GM12864 (cell line): ENCODE measurements at regions not wholly inside any gene's neighbourhood (a gene's known extent, or its start where the extent isn't known, plus 50 kb on each side); places are given as distances from the start of the nearest gene placed in this dataset.
A peak's percentile ranks its signal among the peaks of the same experiment; 100 is the strongest.

Source experiments
- DNase-seq: peaks from one replicate; pipeline ENCODE4 v3.0.0-alpha.2; 2011; ENCODE audit warnings: low read depth
- H3K4me3 ChIP-seq: 2 replicates; pipeline ENCODE4 v1.5.1; 2011; ENCODE audit warnings: mild to moderate bottlenecking, low read depth, low read length, control low read depth
- TF ChIP-seq, protein P1 (sequence below): IDR thresholded peaks from 2 replicates; pipeline ENCODE4 v1.5.1; 2011; ENCODE audit warnings: low read depth, mild to moderate bottlenecking, moderate library complexity, low read length, control low read depth, inconsistent platforms; ENCODE audit errors: missing control alignments

DNA sequence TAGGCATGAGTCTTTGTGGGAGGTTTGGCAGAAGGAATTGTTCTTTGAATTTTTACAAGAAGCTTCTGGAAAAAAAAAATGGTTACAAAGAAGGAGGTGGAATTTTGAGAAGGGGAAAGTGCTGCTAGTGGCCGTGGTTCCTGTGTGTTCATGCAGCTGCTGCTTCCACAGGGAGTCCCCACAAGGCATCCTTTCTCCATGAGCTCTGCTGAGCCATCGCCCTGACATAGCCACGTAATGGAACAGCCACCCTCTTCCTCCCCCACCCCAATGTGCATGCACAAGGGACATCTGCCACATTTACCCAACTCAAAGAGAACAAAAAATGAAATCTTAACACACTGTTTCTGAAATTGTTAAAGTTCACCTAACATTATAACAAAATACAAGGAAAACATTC lies 529.7 kb downstream of the SATB2 start:
- TF ChIP-seq, protein P1, sequence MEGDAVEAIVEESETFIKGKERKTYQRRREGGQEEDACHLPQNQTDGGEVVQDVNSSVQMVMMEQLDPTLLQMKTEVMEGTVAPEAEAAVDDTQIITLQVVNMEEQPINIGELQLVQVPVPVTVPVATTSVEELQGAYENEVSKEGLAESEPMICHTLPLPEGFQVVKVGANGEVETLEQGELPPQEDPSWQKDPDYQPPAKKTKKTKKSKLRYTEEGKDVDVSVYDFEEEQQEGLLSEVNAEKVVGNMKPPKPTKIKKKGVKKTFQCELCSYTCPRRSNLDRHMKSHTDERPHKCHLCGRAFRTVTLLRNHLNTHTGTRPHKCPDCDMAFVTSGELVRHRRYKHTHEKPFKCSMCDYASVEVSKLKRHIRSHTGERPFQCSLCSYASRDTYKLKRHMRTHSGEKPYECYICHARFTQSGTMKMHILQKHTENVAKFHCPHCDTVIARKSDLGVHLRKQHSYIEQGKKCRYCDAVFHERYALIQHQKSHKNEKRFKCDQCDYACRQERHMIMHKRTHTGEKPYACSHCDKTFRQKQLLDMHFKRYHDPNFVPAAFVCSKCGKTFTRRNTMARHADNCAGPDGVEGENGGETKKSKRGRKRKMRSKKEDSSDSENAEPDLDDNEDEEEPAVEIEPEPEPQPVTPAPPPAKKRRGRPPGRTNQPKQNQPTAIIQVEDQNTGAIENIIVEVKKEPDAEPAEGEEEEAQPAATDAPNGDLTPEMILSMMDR = no peak
- H3K4me3 ChIP-seq = no peak overlapping the region
- no peak for DNase-seq

DNA sequence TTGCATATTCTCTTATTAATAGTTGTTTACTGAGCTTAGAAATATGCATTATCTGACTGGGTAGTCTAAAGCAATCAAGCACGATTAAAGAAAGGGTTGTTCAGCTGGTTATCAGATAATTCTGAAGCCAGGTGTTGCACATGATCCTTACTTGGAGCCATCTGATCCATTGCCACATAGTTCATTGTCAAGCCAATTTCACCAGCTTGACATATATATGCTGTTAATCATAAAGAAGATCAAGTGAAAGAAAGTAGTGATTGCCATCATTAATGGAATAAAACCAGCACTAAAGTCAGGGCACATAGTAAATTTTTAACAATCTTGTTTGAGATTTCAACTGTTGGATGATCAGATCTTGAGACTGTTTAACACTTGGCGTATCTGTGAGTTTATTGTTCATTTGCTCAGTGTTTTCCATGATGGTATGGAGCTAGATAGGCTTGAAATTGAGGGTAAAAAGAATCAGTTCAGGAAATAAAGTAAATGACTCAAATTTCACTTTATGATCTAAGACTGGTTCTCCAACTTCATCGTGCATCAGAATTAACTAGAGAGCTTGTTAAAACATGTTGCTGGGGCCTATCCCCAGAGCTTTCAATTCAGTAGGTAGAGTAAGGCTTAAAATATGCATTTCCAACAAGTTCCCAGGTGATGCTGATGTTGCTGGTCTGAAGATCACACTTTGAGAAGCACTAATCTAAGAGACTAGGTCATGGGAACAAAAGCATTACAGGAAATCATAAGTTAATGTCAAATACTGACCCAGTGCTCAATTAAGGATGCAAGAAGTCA lies 539.6 kb downstream of the SATB2 start:
- DNase-seq = no peak
- TF ChIP-seq, protein P1 = no peak
- no peak overlapping the region for H3K4me3 ChIP-seq

DNA sequence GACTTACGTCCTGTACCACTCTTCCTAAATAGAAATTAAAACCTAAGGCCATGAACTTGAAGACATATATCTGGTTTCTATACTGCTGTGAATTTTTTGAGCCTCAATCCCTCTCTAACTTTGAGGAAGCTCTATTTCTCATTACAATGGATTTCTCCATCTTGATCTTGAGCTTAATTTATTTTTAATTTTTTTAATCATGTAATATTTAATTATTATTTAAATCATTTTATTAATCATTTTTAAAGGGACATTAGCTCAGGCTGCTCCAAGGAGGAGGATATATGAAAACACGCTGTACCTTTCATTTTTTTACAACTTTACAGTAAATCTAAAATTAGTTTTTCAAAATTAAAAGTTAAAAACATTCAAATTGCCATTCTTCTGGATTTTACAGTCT lies 540.5 kb downstream of the SATB2 start:
- H3K4me3 ChIP-seq = no peak overlapping the region
- TF ChIP-seq, protein P1 = no peak

DNA sequence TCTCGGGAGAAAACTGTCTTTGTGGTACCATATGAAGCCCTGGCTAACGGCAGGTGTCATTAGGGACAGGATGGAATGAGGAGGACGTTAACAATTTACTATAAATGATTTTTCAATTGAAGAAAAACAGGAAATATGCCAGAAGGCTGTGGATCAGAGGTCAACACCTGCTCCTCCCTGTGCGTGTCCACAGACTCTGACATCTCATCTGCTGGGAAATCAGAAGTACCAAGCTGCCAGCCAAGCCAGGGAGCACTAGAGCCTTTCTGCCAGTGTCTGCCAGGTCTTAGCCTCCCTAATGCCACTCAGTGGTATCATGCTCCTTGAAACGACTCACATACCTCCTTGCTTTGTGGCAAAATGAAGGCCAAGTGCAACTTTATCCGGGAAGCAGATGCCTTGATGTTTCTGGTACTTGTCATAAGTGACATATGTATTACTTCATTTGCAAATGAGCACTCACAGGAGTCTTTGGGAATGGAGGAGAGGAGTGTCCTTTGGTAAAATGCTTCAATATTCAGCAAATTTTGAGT lies 541.1 kb downstream of the SATB2 start:
- H3K4me3 ChIP-seq = no peak overlapping the region
- TF ChIP-seq, protein P1 = no peak
- DNase-seq = no peak

More for the DNA sequence above, 540.5 kb downstream of the SATB2 start:
- no peak for DNase-seq

DNA sequence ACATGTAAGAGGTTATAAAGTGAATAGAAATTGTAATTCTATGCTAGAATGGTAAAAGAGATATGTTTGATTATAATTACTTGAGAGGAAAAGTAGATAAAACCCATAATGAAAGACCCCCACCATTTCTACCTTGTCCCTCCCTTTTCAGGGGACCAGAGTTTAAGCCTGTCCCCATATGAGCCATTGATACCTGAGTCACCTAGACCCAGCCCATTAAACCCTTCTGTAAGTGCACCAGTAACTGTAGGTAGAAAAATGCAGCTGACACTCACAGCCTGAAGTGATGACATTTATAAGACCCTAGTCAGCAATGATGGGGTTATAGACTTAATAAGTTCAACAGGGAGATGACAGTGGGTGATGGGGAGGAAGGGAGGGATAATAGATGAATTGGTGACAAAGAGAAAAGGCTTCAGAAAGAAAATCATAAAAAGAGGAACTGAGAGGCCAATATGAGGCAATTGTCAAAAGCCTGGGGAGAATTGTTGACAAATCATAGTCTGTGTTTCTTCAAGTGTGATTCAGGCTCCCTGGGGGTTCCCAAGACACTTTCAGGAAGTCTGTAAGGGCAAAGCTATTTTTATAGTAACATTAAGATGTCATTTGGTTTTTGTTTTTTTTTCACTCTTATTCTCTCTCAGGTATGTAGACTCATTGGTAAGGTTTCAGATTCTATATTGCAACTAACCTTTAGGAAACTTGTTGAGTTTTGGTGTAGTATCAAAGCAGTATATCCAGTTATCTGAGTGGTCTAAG lies 544.2 kb downstream of the SATB2 start:
- peak; percentile 84 for DNase-seq
- H3K4me3 ChIP-seq = no peak overlapping the region
- TF ChIP-seq, protein P1 = no peak

DNA sequence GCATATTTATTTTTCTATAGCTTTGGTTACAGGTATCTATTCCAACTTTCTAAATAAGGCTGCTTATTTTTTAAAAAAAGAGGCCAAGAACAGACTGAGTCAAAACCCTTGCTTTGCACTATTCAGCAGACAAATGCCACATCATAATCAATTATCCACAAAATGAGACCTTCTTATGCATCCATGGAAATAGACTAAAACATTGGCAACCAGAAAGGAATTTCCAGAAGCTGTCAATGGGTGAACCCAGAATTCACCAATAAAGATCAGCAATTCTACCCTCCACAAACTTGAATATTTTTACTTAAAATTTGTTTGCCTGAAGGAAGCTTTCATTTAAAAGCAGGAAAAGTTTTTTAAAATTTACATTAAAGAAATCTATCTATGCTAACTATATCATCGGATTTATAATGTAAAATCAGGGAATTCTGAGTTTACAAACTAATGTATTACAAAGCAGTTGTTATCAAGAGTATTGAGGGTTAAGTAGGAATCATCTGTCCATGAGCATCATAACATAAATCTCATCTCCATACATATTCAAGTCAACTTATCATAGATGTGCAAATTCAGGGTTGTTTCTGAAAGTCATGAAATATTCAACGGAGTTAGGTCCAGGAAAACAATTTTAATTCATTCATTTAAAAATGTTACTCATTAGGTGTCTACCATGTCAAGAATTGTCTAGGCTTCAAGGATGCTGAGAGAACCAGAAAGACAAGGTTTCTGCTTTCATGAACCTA lies 548.0 kb downstream of the SATB2 start:
- H3K4me3 ChIP-seq = no peak overlapping the region
- TF ChIP-seq, protein P1 = no peak
- DNase-seq = no peak
